NCI-H446 (cell line): ENCODE measurements at regions not wholly inside any gene's neighbourhood (a gene's known extent, or its start where the extent isn't known, plus 50 kb on each side); places are given as distances from the start of the nearest gene placed in this dataset.

Source experiments
- DNase-seq, 2 experiments: peaks; one replicate each; lab custom pipeline; 2025; lab: John Stamatoyannopoulos, UW

DNA sequence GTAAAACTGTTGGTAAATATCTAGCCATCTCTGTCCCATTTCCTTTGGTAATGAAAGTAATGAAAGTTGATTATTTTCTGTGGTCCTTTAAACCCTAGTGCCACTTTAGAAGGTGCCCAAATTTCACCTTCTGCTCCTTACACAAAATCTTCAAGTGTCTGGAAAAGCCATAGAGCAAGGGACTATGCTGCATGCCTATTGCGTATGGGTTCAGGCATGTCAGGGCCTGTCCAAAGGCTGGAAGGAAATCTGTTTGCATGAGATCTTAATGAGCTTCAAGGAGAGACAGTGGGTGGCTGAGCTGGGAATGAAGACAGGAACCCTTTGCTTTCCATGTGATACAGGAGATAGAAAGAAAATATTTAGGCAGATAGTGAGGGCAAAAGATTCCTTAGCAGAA lies 66.6 kb upstream of the CCN6 start:
- DNase-seq: peak in 1 of 2 experiments; percentile 11

DNA sequence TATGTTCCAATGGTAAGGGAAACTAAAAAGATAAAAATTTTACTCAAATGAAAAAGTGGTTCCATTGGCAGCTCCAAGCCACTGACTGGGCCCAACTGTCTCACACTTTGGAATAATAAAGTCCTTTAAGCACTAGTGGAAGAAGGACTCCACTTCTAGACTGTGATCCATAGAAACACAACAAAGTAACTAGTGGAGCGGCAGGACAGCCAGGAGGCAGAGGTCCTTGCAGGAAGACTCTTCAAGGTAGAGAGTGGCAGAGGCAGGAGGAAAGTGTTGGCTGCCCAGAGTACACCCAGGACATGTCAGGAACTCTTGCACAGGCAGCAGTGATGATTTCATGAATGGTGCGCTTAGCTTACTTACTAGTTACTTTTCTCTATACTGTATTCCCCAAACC lies 65.0 kb upstream of the CCN6 start:
- DNase-seq: no peak

DNA sequence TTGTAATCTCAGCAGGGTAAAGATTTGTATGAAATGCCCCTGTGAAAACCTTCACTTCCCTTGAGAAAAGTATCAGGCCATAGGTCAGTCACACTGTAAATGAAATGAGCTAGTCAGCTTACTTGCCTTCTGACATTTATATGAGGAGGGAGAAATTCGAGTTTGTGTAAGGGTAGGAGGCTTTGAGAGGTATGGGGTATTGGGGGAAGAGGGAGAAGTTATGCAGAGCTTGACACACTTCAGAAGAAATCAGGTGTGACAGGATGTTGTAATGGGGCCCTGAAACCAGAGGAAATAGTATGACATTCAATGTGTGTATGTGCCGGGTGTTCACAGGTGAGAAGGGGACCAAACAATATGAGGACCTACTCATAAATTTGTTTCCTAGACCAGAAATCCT lies 64.2 kb upstream of the CCN6 start:
- no peak for DNase-seq

DNA sequence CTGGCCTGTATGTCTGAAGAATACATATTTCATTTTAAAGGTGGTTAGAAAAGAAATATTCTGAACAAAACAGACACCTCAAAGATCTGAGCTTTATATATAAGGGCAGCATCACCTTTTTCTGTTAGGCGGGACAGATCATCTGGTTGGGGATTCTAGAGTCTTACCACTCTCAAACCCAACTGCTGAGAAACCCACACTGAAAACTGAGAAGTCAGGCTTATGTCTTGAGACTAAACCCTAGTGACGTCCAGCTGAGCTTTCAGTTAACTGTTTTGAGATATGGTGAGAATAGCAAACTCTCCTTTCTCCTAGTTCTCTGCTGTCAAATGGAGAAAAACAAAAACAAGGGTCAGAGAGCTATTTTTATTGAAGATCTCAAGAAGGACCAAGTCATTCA lies 63.7 kb upstream of the CCN6 start:
- no peak for DNase-seq

DNA sequence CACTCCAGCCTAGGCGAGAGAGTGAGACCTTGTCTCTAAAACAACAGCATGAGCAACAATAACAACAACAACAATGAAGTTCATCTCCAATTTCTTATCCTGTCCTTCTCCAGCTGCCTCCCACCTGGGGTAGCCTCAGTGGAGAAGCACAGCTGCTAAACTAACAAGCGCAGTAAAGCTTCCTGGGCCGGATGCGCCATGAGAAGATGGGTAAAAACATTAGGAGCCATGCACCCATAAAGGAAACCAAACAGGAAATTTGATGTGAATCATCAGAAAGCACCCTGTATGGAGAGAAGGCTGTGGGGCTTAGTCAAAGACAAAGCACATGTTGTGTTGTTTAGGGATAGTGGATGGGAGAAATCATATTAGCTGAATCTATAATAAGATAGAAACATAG lies 61.1 kb upstream of the CCN6 start:
- no peak for DNase-seq

DNA sequence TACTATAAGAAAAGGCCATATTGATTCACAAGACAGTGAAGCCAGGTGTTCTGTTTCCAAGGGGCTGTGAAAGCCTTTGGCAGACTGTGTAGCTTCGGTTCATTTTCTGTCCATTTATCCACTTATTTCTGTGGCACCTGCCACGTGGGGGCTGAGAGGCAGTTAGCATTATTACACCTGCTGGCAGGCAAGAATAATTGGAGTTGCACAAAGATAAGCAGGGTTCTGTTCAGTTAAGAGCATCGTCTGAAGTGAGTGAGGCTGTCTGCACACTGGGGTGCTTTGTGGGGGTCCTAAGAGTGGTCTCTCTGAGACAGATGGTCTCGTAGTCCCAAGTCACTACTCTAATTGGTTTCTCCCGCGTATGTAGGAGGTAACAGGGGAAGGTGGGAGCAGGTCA lies 60.6 kb upstream of the CCN6 start:
- no peak for DNase-seq

DNA sequence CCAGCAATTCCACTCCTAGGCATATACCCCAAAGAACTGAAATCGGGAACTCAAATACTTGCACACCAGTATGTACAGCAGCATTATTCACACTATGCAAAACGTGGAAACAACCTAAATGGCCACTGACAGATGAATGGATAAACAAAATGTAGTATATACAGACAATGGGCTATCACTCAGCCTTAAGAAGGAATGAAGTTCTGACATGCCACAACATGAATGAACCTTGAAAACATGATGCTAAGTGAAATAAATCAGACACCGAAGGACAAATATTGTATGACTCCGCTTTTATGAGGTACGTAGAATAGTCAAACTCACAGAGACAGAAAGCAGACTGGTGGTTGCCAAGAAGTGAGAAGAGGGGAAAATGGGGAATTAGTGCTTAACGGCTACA lies 59.1 kb upstream of the CCN6 start:
- no peak for DNase-seq

DNA sequence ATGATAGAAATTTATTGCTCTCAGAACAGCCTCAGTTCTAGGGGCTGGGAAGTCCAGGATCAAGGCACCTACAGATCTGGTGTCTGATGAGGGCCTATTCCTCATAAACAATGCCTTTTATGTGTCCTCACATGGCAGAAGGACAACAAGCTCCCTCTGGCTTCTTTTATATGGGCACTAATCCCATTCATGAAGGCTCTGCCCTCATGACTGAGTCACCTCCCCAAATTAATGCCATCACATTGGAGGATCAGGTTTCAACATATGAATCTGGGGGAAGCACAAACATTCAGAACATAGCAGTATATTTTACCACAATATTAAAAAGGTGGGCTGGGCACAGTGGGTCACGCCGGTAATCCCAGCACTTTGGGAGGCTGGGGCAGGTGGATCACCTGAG lies 58.5 kb upstream of the CCN6 start:
- DNase-seq: no peak

DNA sequence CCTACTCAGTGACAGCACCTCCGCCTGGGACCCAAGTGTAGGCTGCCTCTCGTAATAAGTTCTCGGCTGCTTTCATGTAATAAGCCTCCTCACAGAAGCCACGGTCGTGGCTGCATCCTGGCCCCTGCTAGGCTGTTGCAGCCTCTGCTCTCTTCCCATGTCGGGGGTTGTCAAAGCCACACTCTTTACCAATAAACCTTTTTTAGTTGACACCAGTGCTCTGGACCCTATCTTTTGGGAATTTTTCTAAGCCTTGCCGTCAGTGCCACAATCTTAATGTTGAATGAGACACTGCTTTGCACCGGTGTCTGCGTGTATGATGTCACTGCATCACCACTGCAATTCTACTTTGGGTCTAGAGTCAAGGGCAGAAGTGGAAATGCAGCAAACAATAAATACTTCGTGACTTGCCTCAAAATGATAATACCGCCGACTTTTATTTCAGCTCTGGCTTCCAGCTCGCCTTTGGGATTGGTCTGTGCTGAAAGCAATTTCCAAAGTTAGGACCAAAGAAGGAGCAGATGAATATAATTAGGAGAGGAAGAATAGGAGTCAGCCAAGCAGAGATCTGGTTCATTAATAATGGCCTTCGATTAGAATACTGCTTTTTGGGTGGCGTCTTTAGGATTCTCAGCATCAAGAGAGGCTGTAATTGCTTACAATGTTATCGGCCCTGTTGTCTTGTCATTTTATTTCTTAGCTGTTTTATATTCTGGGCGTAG lies 57.6 kb upstream of the CCN6 start:
- no peak for DNase-seq

DNA sequence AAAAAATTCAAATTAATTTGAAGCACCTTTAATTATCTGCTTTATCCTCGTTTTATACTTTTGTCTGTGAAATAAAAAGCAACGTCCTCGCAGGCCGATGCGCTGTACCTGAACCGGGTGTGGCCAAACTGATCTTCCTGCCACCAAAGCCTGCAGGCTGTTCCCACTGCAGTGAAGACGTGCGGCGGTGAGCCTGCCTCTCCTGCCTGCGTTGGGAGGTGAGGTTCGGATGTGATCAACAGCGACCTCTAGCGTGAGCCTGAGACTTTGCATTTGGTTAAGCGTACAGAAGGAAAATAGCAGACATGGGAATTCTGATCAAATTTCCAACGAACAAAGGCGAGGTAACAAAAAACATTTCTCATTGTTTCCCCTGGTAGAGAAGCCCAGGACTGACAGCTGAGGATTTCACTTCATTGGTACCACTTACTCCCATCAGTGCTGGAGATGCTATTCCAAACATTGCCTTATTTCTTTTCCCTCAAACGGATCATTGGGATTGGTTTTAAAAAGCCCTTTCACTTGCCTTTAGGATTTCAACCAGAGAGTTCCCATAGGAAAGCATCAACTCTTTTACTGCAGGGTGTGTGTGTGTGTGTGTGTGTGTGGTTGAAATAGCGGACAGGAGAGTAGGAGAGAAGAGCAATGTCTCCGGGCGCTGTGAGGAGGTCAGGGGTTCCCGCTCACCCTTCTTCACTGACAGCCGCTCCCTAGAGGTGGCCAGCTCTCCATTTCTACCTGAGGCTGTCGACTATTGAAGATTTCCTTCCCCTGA lies 56.6 kb upstream of the CCN6 start:
- DNase-seq: peak; percentile 55 to 82

DNA sequence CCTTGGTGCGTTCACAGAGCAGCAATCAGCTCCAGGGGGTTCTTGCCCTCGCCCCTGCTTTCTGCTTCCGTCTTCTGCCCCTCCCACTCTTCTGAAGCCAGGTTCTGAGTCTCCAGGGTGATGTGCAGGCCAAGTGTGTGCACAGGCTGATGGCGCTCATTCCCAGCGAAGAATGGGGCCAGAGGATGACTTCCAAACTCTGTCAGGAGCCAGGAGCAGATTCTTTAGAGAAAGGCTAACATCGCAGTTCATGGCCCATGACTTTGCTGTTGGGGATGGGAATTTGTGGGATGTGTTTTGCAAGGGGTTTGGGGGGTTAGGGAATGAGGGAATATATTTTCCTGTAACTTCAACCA lies 56.1 kb upstream of the CCN6 start:
- no peak for DNase-seq

DNA sequence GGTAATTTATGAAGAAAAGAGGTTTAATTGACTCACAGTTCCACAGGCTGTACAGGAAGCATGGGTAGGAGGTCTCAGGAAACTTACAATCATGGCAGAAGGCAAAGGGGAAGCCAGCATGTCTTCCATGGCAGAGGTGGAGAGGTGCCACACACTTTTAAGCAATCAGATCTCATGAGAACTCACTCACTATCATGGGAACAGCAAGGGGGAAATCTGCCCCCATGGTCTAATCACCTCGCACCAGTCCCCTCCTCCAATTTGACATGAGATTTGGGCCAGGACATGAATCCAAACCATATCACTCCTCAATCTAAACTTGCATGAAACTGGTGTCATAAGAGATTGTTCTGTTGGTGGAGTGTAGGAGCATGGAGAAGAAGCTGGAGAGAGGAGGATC lies 51.6 kb upstream of the CCN6 start:
- DNase-seq: no peak
